ENCODE measurements at regions not wholly inside any gene's neighbourhood (a gene's known extent, or its start where the extent isn't known, plus 50 kb on each side); places are given as distances from the start of the nearest gene placed in this dataset.

DNA sequence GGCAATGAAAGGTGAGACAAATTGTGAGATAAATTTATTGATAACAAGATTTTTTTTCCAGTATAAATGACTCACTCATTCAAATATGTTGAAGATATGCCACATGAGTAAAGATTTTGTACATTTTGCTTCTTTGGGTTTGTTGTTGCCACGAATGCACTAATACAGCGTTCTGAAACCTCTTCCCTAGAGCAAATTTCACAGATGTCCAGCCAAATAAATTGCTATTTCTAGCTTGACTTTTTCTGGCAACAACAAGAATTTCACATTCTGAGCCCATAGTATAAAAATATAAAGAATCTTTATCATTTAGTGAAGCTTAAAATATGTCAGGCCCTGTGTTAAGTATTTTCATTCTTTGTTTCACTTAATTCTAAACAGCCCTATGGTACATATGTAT, 114.5 kb upstream of the COL24A1 start:
- TF ChIP-seq POLR2AphosphoS5 (IDR thresholded peaks at IDR 0.05; ENCODE audit: borderline replicate concordance, low read depth, low read length) (no peak), EZH2 (IDR thresholded peaks at IDR 0.05) (no peak)
